GM23338 (cell line): ENCODE measurements at regions not wholly inside any gene's neighbourhood (a gene's known extent, or its start where the extent isn't known, plus 50 kb on each side); places are given as distances from the start of the nearest gene placed in this dataset.

ENCODE experiments used
- EZH2 ChIP-seq: fragments of 200-600 bp; sonication (generic); IDR thresholded peaks from one replicate; pipeline ENCODE4 v1.8.0; 2017; ENCODE audit warnings: antibody characterized with exemption, mild to moderate bottlenecking, low read depth; ENCODE audit not compliant: unreplicated experiment
- POLR2AphosphoS5 ChIP-seq: IDR thresholded peaks from 2 replicates; pipeline ENCODE4 v1.6.1; 2016; ENCODE audit warnings: antibody characterized with exemption, low read depth
- TF ChIP-seq, protein P1 (sequence below): IDR thresholded peaks from one replicate; pipeline ENCODE4 v1.6.1; 2018; ENCODE audit warnings: antibody characterized with exemption; ENCODE audit not compliant: unreplicated experiment
- TF ChIP-seq, protein P2 (sequence below), 2 experiments: fragments of 200-600 bp in 1 of 2; sonication (generic) in 1 of 2; conservative IDR thresholded peaks; 2 replicates each; pipeline versions ENCODE4 v1.5.1 to v1.6.1; 2016 to 2017; ENCODE audit warnings: antibody characterized with exemption in 2 of 2, low read depth in 2 of 2, mild to moderate bottlenecking in 2 of 2, moderate library complexity in 1 of 2

DNA sequence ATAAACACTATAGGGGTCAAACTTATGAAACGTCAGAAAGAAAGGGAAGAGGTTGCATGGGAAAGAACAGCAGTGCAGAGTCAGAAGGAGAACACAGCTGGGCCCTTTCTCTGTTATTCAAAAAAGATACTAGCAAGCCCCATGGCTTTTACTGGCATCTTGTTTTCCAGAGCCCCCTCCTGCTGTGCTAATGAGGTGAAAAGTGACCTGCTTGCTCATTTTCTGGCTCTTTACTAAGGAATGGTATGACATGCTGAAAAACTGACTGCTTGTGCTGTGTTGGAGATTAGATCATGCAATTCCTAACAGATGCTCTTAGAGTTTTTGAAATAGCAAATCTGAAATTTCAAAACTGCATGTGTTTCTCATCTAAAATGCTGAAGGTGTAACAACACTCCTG, 541.6 kb upstream of the ALCAM start:
- TF ChIP-seq EZH2 (no peak), POLR2AphosphoS5 (no peak)
- TF ChIP-seq, protein P1, sequence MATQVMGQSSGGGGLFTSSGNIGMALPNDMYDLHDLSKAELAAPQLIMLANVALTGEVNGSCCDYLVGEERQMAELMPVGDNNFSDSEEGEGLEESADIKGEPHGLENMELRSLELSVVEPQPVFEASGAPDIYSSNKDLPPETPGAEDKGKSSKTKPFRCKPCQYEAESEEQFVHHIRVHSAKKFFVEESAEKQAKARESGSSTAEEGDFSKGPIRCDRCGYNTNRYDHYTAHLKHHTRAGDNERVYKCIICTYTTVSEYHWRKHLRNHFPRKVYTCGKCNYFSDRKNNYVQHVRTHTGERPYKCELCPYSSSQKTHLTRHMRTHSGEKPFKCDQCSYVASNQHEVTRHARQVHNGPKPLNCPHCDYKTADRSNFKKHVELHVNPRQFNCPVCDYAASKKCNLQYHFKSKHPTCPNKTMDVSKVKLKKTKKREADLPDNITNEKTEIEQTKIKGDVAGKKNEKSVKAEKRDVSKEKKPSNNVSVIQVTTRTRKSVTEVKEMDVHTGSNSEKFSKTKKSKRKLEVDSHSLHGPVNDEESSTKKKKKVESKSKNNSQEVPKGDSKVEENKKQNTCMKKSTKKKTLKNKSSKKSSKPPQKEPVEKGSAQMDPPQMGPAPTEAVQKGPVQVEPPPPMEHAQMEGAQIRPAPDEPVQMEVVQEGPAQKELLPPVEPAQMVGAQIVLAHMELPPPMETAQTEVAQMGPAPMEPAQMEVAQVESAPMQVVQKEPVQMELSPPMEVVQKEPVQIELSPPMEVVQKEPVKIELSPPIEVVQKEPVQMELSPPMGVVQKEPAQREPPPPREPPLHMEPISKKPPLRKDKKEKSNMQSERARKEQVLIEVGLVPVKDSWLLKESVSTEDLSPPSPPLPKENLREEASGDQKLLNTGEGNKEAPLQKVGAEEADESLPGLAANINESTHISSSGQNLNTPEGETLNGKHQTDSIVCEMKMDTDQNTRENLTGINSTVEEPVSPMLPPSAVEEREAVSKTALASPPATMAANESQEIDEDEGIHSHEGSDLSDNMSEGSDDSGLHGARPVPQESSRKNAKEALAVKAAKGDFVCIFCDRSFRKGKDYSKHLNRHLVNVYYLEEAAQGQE = no peak
- TF ChIP-seq, protein P2, sequence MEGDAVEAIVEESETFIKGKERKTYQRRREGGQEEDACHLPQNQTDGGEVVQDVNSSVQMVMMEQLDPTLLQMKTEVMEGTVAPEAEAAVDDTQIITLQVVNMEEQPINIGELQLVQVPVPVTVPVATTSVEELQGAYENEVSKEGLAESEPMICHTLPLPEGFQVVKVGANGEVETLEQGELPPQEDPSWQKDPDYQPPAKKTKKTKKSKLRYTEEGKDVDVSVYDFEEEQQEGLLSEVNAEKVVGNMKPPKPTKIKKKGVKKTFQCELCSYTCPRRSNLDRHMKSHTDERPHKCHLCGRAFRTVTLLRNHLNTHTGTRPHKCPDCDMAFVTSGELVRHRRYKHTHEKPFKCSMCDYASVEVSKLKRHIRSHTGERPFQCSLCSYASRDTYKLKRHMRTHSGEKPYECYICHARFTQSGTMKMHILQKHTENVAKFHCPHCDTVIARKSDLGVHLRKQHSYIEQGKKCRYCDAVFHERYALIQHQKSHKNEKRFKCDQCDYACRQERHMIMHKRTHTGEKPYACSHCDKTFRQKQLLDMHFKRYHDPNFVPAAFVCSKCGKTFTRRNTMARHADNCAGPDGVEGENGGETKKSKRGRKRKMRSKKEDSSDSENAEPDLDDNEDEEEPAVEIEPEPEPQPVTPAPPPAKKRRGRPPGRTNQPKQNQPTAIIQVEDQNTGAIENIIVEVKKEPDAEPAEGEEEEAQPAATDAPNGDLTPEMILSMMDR (conservative IDR thresholded peaks at IDR 0.05; ENCODE audit: low read depth in 2 of 2) = no peak
